GM20000 (cell line): ENCODE measurements at regions not wholly inside any gene's neighbourhood (a gene's known extent, or its start where the extent isn't known, plus 50 kb on each side); places are given as distances from the start of the nearest gene placed in this dataset.

Experiments used
- DNase-seq: peaks from one replicate; pipeline ENCODE4 v3.0.0; 2012; ENCODE audit warnings: low spot score
- TF ChIP-seq, protein P1 (sequence below): IDR thresholded peaks from 2 replicates; pipeline ENCODE4 v1.5.1; 2012; ENCODE audit warnings: mild to moderate bottlenecking, control low read depth; ENCODE audit errors: extremely low read depth, missing control alignments

DNA sequence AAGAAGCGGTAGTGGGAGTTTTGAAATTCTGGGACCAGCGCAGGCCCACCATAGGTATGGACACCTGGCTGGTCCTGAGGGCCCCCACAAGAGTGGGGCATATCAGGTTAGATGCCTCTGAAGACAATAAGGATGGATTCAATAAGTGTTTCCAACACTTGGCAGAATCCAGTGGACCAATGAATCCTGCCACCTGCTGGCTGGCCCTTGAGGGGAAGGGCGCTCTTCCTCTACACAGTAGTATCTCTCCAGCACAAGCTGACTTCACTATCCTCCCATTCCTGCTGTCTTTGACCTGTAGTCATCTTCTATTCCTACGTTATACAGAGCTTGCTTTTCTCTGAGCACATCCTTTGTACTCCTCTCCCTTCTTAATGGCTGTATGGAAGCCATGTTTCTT lies 199.7 kb upstream of the TSHZ3 start:
- TF ChIP-seq, protein P1, sequence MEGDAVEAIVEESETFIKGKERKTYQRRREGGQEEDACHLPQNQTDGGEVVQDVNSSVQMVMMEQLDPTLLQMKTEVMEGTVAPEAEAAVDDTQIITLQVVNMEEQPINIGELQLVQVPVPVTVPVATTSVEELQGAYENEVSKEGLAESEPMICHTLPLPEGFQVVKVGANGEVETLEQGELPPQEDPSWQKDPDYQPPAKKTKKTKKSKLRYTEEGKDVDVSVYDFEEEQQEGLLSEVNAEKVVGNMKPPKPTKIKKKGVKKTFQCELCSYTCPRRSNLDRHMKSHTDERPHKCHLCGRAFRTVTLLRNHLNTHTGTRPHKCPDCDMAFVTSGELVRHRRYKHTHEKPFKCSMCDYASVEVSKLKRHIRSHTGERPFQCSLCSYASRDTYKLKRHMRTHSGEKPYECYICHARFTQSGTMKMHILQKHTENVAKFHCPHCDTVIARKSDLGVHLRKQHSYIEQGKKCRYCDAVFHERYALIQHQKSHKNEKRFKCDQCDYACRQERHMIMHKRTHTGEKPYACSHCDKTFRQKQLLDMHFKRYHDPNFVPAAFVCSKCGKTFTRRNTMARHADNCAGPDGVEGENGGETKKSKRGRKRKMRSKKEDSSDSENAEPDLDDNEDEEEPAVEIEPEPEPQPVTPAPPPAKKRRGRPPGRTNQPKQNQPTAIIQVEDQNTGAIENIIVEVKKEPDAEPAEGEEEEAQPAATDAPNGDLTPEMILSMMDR = no peak

DNA sequence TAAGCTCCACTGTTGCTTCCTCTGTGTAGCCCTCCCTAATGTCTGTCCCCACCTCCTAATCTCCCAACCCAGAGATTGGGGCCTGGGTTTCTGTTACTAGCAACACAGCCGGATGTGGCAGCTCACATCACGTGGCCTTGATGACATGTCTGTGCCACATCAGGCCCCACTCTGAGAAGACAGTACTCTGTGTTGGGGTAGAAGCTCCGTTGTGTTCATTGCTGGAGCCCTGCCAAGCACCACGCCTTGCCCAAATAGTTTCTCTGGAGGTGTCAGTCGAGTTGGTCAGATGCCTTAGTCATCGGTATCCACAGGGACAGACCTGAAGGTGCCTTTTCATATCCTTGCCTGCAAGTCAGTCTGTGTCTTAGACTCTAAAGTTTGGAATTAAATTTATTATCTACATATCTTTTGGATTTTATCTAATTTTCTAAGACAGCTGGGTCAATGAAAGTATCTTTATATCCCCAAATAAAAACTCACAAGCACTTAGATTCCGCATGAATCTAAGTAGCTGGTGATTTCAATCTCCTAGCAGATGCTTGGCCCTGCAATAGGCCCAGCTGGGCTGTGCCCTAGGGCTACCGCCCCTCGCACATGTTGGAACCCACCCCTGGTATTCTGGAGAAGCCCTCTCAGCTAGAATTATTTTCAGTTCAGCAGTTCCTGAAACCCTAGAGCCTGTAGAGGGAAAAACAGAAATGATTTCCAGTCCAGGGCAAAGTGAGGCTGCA lies 204.0 kb upstream of the TSHZ3 start:
- no peak for DNase-seq
- TF ChIP-seq, protein P1 = no peak

More for the DNA sequence above, 199.7 kb upstream of the TSHZ3 start:
- DNase-seq = no peak

DNA sequence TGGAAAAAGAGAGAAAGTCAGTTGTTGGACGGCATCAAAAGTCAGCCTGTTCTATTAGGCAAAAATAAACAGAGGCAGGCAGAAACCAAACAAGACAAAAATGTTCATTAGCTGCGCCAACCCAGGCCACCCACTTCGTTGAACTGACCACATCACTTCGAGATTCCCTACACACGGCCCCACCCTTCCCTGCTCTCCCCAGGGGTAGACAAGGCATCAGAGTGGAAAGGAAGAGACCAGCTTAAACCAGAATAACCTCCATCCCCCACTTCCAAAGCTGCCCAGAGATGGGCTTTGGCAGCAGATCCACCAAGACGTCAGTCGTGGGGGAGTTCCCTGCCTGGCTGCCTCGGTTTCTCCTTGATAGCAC lies 204.6 kb upstream of the TSHZ3 start:
- TF ChIP-seq, protein P1 = no peak

DNA sequence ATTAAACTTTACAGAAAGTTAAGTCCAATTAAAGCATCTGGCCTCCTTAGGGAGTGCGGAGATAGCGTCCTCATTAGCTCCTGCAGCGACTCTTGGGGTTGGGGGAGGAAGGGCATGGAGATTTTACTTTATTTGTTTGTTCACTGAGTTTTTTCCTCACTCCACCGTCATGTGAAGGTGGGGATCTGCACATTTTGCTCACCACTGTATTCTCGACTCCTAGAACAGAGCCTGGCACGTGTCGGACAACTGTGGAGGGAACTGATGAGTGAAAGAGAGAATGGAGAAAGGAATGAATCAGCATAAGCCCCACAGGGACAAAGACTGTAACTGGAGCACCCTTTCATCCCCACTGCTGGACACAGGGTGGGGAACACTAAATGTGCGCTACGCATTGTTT lies 205.1 kb upstream of the TSHZ3 start:
- TF ChIP-seq, protein P1 = no peak
- DNase-seq = no peak

More for the DNA sequence above, 204.6 kb upstream of the TSHZ3 start:
- DNase-seq = no peak

DNA sequence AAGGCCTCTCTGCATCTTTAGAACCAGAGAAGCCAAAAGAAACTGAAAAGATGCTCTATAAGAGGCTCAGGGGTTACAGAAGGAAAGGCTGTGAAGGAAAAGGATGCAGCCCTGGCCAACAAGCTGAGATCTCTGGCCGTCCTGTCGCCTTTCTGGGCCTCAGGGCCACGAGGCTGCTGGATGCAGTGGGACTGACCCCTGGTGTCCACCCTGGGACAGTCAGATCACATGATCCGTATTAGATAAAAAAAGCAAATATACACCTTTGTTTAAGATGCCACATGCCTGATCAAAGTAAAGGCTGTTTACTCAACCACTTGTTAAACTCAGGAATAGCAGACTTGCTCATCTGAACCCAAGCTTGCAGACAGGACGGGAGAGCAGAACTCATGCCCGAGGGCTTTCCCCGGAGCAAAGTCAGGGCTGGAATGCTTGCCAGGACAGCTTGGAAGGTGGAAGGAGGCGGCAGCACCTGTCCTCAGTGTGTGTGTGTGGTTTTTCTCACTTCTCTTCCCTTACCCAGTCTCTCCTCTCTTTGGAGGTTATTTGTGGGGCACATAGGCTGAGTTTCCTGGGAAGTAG lies 206.5 kb upstream of the TSHZ3 start:
- no peak for DNase-seq
- TF ChIP-seq, protein P1 = no peak

DNA sequence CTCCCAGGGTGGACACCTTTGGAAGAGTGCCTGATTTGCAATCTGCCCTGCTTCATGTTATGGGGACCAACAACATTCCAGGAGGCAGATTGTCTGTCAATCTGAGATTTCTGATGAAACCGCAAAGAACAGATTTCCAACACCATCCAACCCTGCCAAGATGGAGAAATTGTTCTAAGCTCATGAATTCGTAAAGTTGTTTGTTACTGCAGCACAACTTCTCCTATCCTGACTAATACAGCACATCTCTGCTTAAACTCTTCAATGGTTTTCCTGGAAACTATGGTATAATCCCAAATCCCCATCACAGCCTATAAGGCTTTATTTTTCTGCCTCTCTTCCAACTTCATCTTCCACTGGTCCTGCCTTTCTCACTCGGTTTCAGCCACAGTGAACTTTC lies 210.3 kb upstream of the TSHZ3 start:
- DNase-seq = no peak
- TF ChIP-seq, protein P1 = no peak
